Activated CD8-positive, alpha-beta memory T cell treated with anti-CD3 and anti-CD28 coated beads, Interleukin-2, amount 50 U/mL, for 48 hours (primary cell): ENCODE measurements at regions not wholly inside any gene's neighbourhood (a gene's known extent, or its start where the extent isn't known, plus 50 kb on each side); places are given as distances from the start of the nearest gene placed in this dataset.

Experiments
- DNase-seq: peaks from one replicate; pipeline ENCODE4 v3.0.0-alpha.2; 2020

DNA sequence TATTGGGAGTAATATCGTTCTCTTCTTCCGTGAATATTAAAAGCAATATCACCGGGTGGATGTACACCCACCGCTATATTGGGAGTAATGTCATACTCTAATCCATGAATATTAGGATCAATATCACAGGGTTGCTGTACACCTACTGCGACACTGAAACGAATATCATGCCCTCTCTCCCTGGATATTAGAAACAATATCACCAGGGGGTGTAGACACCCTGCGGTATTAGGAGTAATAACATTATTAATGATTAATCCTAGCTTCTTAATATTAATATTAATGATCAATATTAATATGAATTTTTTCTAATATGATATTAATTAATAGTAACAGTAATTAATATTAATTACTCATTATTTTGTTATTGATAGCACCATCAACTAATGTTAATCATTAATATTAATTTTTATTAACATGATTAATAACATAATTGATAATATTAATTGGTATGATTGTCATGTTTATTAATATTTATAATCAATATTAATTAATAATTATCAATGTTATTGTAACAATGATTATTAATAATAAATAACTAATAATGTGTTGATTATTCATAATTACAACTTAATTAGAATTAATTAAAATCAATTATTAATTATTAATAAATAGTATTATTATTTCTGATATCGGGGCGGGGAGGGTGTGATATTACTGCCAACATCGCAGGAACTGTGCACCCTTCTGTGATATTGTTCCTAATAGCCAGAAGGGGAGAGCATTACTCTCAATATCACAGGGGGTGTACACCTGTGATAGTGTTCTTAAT, 121.3 kb upstream of the C1GALT1 start:
- no peak for DNase-seq

DNA sequence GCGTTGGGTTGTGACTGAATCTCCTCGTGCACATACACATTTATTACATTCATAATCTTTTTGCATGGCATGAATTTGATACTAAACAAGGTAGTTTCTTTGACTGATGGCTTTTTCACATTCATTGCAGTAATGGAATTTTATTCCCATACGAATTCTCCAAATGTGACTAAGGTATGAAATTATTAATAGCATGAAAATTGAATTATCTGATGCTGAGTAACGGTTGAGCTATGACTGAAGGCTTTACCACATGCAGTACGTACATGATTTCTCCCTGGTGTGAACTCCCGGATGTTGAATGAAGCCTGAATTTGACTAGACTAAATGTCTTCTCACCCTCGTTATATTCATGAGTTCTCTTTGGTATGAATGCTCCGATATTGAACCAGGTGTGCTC, 104.4 kb upstream of the C1GALT1 start:
- DNase-seq = no peak

DNA sequence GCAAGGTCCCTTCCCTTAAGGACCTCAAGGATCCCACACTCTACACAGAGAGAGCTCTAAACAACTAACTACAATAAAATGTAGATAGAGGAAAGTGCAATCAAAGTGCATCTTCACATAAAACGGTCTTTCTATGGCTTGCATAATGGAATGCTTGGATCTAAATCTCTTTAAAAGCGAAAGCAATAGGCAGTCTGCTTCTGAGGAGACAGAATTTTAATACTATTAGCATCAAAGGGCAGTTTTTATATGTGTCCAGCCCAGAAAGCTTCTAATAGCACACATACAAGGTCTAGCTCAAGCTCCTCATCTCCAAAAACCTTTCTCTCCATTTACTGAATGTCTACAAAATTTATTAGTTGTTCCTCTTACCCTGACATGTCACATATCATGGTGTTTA, 101.5 kb upstream of the C1GALT1 start:
- no peak for DNase-seq

DNA sequence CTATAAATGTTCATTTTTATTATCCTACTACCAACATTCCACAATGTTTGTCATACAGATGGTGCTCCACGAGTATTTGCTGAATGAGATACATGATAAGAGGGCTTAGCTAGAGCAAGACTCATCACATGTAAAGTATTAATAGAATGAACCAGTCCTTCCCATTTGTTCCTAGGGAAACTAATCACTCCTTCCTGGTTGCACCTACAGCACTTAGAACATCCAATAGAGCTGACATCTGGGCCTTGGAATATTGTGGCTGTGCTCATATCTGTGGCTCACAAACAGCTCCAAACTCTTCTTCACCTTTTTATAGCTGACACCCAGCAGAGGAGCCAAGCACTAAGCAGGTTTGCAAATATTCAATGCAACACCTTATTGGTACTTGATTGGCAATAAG, 91.9 kb upstream of the C1GALT1 start:
- DNase-seq = no peak

DNA sequence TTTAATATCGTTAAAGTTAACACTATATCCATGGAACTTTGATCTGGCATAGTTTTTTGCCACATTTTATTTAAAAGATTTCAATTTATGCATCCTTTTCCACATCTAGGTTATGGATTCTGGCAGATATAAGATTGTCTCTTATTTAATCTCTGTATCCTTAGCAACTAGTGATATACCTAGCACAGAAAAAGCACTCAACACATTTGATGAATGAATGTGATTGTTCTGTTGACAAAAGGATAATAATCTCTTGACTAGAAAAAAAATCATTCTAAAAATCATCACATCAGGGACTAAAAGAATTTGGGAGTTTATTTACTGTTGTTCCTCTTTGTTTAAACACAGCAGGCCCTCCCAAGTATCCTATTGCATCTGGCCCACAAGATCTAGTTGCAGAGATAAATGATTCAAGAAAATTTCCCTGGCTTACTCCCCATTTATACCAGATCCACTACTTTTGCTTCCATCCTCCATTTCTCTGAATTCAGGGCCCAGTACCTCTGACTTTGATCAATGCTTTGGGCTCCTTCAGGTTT, 84.0 kb upstream of the C1GALT1 start:
- no peak for DNase-seq

DNA sequence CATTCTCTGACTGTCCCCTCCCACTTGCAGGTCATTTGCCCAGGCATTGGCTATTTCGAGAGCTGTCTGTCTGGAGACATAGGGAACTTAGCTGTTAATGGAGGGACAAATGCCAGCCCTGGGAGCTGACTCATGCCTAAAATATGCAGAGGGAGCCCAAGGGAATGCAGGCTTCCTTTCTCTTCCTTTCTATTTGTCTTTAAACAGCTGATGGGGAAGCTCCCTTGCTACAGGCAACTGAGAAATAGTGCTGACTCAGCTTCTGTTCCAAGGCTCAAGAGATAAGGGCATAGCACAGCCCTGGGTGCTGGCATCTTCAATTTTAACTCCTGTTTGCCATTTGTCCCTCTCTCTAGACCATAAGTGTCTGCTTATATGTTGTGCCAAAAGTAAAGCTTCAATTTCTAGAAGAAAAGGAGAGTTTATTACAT, 82.7 kb upstream of the C1GALT1 start:
- DNase-seq = no peak

DNA sequence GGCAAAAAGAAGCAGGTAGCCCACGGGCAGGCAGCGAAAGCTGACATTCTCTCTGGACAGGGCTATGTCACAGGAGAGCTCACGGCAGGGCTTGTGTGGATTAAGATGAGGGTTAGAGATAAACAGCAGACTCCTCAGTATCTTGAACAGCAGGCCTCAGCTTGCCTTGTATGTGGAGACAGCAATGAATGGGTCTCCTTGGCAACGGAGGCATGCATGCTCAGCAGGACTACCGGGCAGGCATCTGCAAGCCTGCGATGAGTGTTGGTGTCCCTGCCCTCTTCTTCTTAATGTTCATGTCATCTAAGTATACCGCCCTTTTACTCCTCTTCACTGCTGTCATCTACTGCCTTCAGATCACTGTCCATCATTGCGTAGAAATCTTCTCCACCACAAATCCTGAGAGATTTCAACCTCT, 81.9 kb upstream of the C1GALT1 start:
- DNase-seq = no peak

DNA sequence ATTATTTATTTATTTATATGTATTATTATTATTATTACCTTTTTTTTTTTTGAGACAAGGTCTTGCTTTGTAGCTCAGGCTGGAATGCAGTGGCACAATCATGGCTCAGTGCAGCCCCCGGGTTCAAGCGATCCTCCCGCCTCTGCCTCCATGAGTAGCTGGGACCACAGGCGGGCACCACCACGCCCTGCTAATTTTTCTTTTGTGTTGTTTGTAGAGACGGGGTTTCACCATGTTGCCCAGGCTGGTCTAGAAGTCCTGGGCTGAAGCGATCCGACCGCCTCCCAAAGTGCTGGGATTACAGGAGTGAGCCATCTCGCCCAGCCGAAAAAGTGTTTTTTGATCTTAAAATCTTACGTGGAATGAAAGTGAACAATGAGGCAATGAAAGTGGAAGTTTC, 79.4 kb upstream of the C1GALT1 start:
- no peak for DNase-seq

DNA sequence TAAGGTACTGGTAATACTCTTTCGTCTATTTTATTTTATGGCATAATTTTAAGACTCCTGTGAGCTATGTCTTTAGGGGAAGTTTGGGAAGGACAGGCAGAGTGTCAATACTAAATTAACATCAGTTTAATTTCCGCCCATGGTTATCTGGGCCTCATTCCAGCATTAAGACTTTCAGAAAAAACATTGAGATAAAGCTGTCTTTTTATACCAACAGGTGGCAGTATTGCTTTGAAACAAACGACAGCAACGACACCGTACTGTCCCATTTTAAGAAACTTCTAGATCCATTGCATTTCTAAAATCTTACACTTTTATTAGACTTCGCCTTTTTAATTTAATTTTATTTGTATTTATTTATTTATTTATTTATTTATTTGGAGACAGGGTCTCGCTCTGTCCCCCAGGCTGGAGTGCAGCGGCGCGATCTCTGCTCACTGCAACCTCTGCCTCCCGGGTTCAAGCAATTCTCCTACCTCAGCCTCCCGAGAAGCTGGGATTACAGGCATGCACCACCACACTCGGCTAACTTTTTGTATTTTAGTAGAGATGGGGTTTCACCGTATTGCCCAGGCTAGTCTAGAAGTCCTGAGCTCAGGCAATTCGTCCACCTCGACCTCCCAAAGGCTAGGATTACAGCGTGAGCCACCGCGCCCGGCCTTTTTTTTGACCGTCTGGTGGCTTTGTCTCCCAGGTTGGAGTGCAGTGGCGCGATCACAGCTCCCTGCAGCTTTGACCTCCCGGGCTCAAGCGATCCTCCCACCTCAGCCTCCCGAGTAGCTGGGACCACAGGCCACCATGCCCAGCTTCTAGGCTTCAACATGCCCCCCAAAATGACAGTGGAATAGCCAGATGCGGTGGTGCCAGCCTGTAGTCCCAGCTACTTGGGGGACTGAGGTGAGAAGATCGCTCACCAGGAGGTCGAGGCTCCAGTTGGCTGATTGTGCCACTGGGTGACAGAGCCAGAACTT, 78.7 kb upstream of the C1GALT1 start:
- no peak for DNase-seq

DNA sequence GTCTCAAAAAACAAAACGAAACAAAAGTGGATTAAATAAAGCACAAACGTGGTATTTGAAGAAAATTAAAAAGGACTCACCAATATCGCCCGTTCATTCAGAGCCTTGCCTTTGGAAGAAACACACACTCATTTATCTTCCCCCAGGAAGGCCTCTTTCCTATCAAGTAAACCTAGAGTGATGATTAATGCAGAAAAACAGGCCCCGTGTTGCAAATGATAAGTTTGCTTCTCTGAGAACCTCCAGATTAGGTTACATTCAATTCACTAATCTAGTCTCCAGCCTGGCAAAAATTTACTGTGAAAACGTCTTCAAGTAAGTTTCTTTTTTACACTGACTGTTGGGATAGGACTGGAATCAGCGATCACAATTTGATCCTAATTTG, 78.0 kb upstream of the C1GALT1 start:
- no peak for DNase-seq

DNA sequence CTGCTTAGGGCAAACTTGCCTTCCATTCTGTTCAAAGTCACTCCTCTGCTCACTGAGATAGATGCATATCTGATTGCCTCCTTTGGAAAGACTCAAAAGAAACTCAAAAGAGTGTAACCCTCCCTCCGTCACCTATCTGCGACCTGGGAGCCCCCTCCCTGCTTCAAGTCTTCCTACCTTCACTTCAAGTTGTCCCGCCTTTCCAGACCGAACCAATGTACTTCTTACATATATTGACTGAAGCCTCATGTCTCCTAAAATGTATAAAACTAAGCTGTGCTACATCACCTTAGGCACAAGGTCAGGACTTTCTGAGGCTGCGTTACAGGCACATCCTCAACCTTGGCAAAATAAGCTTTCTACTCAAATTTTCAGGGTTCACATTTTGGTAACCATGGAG, 77.4 kb upstream of the C1GALT1 start:
- no peak for DNase-seq

DNA sequence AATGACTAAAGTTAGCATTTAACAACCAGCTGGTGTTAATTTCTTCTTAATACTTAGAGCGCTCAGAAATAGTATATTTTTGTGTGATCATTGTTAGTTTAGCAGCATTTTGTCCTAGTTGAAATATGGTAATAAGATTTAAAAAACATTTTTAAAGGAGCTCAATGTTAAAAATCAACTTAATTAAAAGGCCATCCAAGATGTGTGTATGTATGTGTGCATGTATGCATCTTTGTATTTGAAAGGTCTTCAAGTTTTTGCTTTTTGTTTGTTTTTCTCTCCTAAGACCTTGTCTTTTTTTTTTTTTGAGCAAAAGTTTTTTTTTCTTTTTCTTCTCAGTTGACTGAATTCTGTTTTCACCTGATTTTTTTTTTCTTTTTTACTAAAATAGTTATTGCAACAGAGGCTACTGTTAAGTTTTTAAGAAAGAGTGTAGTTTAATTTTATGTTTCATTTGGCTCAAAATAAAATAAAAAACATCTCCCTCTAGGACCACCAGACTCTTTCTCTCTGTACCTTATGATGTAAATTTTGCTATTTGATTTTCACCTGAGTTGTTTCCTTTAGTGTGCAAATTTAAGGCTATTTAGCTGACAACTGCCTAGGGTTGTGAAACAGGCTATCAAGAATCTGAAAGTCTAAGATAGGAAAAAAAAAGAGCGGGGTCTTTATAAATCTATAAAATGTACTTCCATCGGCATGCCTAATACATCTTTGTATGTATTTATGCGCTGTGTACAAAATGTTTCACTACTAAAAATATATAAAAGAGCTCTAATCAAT, 76.4 kb upstream of the C1GALT1 start:
- no peak for DNase-seq

DNA sequence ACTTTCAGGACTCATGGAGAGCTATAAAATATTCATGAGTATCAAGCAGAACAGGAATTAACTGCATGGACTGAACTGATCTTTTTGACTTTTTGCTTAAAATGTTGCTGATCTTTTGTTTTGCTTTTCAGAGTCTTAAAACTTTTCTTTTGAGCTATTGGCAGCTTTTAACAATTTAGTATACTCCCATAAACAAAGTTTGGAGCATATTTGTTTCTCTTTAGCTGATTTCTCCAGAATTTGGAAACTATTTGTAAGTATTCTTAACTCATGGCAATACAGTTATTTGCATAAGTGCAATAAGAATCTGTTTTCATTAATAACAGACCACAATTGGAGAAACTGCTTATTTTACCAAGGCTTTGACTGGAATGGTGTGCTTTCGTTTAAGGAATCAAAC, 73.4 kb upstream of the C1GALT1 start:
- DNase-seq = no peak

DNA sequence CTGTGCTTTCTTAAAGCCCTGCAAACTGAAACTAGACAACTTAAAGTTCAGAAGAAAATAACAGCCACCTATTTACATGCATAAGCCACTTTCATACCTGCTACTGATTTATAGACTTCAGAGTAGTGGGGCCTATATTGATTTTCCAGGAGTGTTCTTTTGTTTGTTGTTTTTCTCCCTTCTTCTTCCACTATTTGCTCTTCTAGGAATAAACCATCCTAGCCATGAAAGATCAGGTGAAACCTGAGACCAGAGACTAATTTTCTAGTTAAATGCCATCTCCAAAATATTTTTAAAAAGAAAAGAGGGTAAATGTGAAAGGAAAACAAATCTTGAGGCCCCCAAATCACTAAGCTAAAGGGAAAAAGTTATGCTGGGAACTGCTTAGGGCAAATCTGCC, 72.4 kb upstream of the C1GALT1 start:
- no peak for DNase-seq

DNA sequence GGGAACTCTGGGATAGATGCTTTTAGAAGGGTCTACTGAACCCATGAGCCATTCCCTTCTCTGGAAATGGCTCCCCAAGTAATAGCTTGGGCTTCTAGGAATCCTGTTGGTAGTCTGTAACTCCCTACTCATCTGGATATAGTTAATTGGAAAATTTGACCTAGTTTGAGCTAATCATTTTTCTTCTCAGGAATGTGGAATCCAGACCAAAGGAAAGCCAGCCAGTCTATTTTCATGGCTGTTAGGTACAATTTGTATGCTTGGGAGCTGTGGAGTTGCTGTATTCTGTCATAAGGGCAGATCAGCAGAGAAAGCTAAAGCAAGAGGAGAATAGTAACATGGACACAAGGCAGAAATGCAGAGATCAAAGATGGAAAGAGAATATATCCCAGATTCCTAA, 71.6 kb upstream of the C1GALT1 start:
- DNase-seq = no peak

DNA sequence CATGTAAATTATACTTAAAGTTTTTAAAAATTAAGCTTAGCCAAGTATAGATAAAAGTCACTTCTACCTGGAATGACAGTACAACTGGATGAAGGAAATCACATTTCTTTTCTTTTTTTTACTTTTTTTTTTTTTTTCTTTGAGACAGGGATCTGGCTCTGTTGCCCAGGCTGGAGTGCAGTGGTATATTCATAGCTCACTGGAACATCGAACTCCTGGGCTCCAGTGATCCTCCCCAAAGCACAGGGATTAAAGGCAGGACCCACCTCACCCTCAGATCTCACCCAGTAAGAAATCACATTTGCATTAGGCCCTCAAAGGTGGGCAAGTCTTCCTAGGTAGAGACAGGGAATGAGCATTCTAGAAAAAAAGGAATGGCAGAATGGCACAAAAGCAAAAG, 69.5 kb upstream of the C1GALT1 start:
- DNase-seq = no peak

DNA sequence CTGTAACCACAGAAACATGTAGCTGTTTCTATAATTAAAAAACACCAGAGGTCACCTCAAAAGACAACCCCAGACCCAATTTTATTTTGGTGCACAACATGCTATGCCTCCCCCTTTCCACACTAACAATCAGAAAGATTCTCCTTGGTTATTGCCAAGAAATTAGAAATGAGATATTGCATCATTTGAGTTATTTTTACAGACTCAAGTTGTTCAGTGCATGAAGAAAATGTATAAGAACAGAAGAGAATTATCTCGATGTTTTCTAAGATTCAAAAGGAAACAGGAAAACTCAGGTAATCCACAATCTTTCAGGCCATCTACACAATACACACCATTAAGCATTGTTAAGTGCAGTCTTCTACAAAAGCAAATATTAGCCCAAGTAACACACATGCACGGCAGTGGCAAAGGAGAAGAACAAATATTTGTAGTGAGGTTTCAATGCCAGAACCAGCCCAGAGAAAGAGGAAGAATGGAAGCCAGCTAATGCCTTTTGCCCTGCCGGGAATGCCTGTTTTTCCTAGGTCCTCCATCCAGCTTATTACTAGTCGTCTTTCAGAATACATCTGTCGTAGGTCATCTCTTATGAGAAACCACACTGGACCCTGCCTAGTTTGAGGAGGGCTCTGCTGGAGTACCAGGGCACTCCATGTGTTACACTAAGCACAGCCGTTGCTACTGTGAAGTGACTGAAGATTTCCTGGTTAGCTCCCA, 67.6 kb upstream of the C1GALT1 start:
- no peak for DNase-seq

DNA sequence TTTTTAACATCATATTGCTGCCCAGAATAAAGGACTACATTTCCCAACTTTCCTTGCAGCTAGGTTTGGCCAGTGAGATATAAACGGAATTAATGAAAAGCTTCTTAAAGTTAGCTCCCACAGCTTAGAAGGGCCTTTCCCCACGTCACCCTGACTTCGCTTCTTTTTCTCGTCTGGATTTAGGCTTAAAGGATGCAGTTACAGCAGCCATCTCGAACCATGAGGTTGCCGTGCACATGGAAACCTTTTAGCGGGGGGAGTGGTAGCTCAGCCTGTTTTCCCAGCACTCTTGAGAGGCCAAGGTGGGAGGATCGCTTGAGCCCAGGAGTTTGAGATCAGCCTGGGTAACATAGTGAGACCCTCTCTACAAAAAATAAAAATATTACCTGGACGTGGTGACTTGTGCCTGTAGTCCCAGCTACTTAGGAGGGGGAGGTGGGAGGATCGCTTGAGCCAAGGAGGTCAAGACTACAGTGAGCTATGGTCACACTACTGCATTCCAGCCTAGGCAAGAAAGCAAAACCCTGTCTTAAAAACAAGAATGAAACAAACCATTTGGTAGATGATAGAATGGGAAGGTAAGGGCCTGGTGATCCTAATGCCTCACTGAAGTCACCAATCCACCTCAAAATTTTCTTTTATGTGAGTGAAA, 64.3 kb upstream of the C1GALT1 start:
- no peak for DNase-seq

DNA sequence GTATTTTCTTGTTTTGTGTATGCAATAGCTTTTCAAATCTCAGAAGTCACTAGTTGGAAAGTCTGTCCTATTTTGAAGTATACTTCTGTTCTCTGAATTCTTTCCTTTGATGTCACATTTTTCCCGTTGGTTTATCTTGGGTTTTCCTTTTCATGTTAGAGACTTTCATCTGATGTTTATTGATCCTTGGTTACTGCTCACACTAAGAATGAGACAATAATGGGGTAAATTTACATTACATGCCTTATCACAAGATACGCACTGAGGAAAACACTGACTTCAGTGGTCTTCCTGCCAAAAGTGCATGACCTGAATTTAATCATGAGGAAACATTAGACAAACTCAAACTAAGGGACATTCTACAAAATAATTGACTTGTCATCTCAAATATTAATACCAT, 63.5 kb upstream of the C1GALT1 start:
- no peak for DNase-seq

DNA sequence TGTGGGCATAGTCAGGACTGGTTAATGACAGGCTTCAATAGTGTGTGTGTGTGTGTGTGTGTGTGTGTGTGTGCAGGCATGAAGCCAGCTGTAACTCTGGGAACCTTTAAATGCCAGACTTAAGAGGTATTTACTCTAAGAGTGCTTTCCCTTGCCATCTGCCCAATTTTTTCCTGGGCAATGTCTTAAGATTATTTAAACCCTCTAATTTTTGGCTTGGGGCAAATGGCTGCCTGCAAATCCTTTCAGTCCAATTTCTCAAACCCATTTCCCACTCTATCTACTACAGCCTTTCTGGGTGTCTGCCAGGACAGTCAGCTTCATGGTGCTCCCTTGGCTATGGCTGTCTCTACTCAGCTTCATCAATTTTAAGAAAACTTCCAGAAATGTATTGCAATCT, 62.6 kb upstream of the C1GALT1 start:
- DNase-seq = no peak

DNA sequence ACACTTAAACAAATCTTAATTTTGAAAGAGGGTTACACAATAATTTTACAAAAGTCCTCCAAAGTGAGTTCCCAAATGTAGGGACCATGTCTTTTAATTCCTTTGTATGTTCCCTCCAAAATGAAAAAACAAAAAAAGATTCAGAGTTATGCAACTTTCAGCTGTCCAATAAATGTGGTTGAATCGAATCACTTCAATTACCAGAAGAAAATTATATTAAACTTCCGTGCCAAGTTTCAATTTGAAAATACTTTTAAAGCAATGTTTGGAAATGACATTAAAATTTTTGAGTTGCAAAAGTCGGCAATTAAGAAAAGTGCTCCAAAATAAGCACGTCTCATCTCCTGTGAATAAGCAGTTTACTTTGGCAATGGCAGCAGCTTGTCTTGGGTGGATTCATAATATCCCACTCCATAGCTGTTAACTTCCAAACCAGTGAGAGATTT, 60.3 kb upstream of the C1GALT1 start:
- DNase-seq = no peak
